ENCODE measurements at regions not wholly inside any gene's neighbourhood (a gene's known extent, or its start where the extent isn't known, plus 50 kb on each side); places are given as distances from the start of the nearest gene placed in this dataset.

DNA sequence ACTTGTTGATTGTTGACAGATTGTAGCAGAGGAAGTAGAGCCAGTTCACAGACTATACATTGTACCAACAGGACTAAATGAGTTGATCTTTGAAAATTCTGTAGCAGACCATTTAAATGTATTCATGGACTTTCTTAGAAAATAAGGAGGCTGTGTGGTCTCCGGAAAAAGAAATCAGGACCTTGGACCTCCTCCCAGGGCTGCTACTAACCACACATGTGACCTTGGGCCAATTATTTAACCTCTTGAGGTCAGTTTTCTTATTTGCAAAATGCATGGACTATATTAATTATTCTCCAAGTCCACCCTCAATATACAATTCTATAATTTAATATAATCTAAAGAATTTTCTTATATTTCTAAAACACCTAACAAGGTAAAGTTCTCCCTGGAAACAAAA lies 492.0 kb upstream of the JAG1 start:
- H3K9me3 Mint-ChIP-seq = no peaks in the 10 kb centered on the region
- Histone ChIP-seq H4K20me1 (replicated peaks; ENCODE audit: insufficient read depth) (no peaks in the 10 kb centered on the region), H3K27me3 (ENCODE audit: insufficient read depth) (no peaks in the 10 kb centered on the region), H3K4me2 (no peak overlapping the region), H3K27ac (ENCODE audit: low read depth) (no peak overlapping the region), H3K79me2 (replicated peaks; ENCODE audit: insufficient read depth) (no peaks in the 10 kb centered on the region), H2AFZ (no peak overlapping the region), H3K36me3 (ENCODE audit: insufficient read depth) (no peaks in the 10 kb centered on the region), H3K4me1 (ENCODE audit: insufficient read depth) (peaks cover 5% of the 10 kb centered on the region; the same call in 1 of the 2 replicates), H3F3A (replicated peaks; ENCODE audit: low read depth) (no peaks in the 10 kb centered on the region), H3K4me3 (no peak overlapping the region), H3K9me2 (ENCODE audit: insufficient read depth) (peaks cover 14% of the 10 kb centered on the region)
- ATAC-seq = no peak
- H3K27me3 Mint-ChIP-seq (ENCODE audit: insufficient read depth, low read depth, poor library complexity) = peaks cover 4% of the 10 kb centered on the region
- H3K36me3 Mint-ChIP-seq (ENCODE audit: low read depth) = no peaks in the 10 kb centered on the region
- no peak for DNase-seq (ENCODE audit: low spot score)
- no peak overlapping the region for H3K4me3 Mint-ChIP-seq
- H3K27ac Mint-ChIP-seq = no peak overlapping the region
- TF ChIP-seq NANOG (IDR thresholded peaks at IDR 0.05; ENCODE audit: borderline replicate concordance) = no peak
- H3K4me1 Mint-ChIP-seq = peaks cover 7% of the 10 kb centered on the region; the same call in 2 of the 3 replicates

DNA sequence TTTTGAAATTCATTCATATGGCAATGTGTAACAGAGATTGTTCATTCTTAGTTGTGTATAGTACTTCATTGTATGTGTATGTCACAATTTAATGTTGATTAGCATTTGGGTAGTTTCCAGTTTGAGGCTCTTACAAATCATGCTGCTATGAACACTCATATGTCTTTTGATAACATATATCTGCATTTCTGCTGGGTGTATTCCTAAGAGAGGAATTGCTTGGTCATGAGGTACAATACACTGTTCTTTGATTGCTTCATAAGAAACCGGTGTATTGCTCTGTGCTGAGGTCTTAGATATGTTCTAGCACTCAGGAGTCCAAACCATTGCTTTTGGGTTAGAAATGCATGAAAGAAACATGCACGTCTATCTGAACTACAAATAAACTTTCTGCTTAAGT lies 492.9 kb upstream of the JAG1 start:
- no peaks in the 10 kb centered on the region for H4K20me1 ChIP-seq (replicated peaks; ENCODE audit: insufficient read depth)
- ATAC-seq (no peak), DNase-seq (ENCODE audit: low spot score) (no peak)
- peaks cover 5% of the 10 kb centered on the region; the same call in 1 of the 2 replicates for H3K4me1 ChIP-seq (ENCODE audit: insufficient read depth)
- H3K27ac Mint-ChIP-seq = no peak overlapping the region
- no peaks in the 10 kb centered on the region for H3K27me3 Mint-ChIP-seq (ENCODE audit: insufficient read depth, low read depth, poor library complexity)
- H3K4me3 Mint-ChIP-seq = no peak overlapping the region
- H3K9me2 ChIP-seq (ENCODE audit: insufficient read depth) = peaks cover 14% of the 10 kb centered on the region
- no peak overlapping the region for H3K4me2 ChIP-seq
- H3K36me3 Mint-ChIP-seq (ENCODE audit: low read depth) = no peaks in the 10 kb centered on the region
- H3K27me3 ChIP-seq (ENCODE audit: insufficient read depth) = no peaks in the 10 kb centered on the region
- H3K4me1 Mint-ChIP-seq = peaks cover 8% of the 10 kb centered on the region; the same call in 2 of the 3 replicates
- no peak overlapping the region for H2AFZ ChIP-seq
- no peak for TF ChIP-seq ZNF331 (CRISPR knock-in tag; IDR thresholded peaks at IDR 0.05; ENCODE audit: low read depth)
- no peak for TF ChIP-seq CREB1 (CRISPR knock-in tag; IDR thresholded peaks at IDR 0.05; ENCODE audit: low read depth)
- H3K79me2 ChIP-seq (replicated peaks; ENCODE audit: insufficient read depth) = no peaks in the 10 kb centered on the region
- no peaks in the 10 kb centered on the region for H3F3A ChIP-seq (replicated peaks; ENCODE audit: low read depth)
- H3K4me3 ChIP-seq = no peak overlapping the region
- H3K36me3 ChIP-seq (ENCODE audit: insufficient read depth) = no peaks in the 10 kb centered on the region
- H3K27ac ChIP-seq (ENCODE audit: low read depth) = no peak overlapping the region
- H3K9me3 Mint-ChIP-seq = no peaks in the 10 kb centered on the region

DNA sequence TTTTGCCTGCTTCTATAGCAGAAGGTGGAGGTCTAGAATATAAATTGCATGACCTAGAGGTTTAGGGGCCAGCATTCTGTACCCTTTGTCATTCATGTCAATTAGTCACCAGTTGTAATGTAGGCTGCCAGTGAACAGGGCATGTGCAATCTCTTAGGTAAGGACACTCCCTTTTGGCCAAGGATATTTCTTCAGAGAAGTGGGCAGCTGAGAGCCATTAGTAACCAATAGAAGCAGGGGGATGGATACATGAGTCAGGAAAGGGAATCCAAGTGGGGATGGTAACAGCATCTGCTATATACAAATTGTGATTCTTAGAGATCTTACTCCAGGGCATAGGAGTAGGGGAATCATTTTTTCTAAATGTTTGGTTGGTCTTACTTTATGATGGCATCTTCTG lies 494.2 kb upstream of the JAG1 start:
- Mint-ChIP-seq H3K4me1 (peaks cover 8% of the 10 kb centered on the region; the same call in 2 of the 3 replicates), H3K36me3 (ENCODE audit: low read depth) (no peaks in the 10 kb centered on the region), H3K4me3 (no peak overlapping the region), H3K27ac (no peak overlapping the region), H3K9me3 (no peaks in the 10 kb centered on the region), H3K27me3 (ENCODE audit: insufficient read depth, low read depth, poor library complexity) (no peaks in the 10 kb centered on the region)
- Histone ChIP-seq H3K4me2 (no peak overlapping the region), H3K4me1 (ENCODE audit: insufficient read depth) (peaks cover 5% of the 10 kb centered on the region; the same call in 1 of the 2 replicates), H3K27ac (ENCODE audit: low read depth) (no peak overlapping the region), H4K20me1 (replicated peaks; ENCODE audit: insufficient read depth) (no peaks in the 10 kb centered on the region), H3F3A (replicated peaks; ENCODE audit: low read depth) (no peaks in the 10 kb centered on the region), H3K4me3 (no peak overlapping the region), H3K9me2 (ENCODE audit: insufficient read depth) (peaks cover 14% of the 10 kb centered on the region), H3K79me2 (replicated peaks; ENCODE audit: insufficient read depth) (no peaks in the 10 kb centered on the region), H3K36me3 (ENCODE audit: insufficient read depth) (no peaks in the 10 kb centered on the region), H3K27me3 (ENCODE audit: insufficient read depth) (no peaks in the 10 kb centered on the region), H2AFZ (no peak overlapping the region)
- DNase-seq (ENCODE audit: low spot score) = no peak
- no peak for ATAC-seq
- no peak for TF ChIP-seq NANOG (IDR thresholded peaks at IDR 0.05; ENCODE audit: borderline replicate concordance)
- TF ChIP-seq, protein P1, sequence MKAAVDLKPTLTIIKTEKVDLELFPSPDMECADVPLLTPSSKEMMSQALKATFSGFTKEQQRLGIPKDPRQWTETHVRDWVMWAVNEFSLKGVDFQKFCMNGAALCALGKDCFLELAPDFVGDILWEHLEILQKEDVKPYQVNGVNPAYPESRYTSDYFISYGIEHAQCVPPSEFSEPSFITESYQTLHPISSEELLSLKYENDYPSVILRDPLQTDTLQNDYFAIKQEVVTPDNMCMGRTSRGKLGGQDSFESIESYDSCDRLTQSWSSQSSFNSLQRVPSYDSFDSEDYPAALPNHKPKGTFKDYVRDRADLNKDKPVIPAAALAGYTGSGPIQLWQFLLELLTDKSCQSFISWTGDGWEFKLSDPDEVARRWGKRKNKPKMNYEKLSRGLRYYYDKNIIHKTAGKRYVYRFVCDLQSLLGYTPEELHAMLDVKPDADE (IDR thresholded peaks at IDR 0.05) = no peak
- TF ChIP-seq ZNF114 (CRISPR knock-in tag; IDR thresholded peaks at IDR 0.05) = no peak
- no peak for TF ChIP-seq STAT1 (IDR thresholded peaks at IDR 0.05; ENCODE audit: unreplicated experiment)
- no peak for TF ChIP-seq EZH2phosphoT487 (IDR thresholded peaks at IDR 0.05; ENCODE audit: unreplicated experiment)
- no peak for TF ChIP-seq JUNB (IDR thresholded peaks at IDR 0.05; ENCODE audit: unreplicated experiment)
- TF ChIP-seq, protein P2, sequence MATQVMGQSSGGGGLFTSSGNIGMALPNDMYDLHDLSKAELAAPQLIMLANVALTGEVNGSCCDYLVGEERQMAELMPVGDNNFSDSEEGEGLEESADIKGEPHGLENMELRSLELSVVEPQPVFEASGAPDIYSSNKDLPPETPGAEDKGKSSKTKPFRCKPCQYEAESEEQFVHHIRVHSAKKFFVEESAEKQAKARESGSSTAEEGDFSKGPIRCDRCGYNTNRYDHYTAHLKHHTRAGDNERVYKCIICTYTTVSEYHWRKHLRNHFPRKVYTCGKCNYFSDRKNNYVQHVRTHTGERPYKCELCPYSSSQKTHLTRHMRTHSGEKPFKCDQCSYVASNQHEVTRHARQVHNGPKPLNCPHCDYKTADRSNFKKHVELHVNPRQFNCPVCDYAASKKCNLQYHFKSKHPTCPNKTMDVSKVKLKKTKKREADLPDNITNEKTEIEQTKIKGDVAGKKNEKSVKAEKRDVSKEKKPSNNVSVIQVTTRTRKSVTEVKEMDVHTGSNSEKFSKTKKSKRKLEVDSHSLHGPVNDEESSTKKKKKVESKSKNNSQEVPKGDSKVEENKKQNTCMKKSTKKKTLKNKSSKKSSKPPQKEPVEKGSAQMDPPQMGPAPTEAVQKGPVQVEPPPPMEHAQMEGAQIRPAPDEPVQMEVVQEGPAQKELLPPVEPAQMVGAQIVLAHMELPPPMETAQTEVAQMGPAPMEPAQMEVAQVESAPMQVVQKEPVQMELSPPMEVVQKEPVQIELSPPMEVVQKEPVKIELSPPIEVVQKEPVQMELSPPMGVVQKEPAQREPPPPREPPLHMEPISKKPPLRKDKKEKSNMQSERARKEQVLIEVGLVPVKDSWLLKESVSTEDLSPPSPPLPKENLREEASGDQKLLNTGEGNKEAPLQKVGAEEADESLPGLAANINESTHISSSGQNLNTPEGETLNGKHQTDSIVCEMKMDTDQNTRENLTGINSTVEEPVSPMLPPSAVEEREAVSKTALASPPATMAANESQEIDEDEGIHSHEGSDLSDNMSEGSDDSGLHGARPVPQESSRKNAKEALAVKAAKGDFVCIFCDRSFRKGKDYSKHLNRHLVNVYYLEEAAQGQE (IDR thresholded peaks at IDR 0.05; ENCODE audit: unreplicated experiment) = no peak
- no peak for TF ChIP-seq CREB1 (CRISPR knock-in tag; IDR thresholded peaks at IDR 0.05; ENCODE audit: low read depth)
- no peak for TF ChIP-seq ZNF331 (CRISPR knock-in tag; IDR thresholded peaks at IDR 0.05; ENCODE audit: low read depth)
- no peak for TF ChIP-seq EZH2 (IDR thresholded peaks at IDR 0.05; ENCODE audit: low read depth, unreplicated experiment)

Data from GM23338 (cell line).